SKM-1 (cell line): ENCODE measurements at regions not wholly inside any gene's neighbourhood (a gene's known extent, or its start where the extent isn't known, plus 50 kb on each side); places are given as distances from the start of the nearest gene placed in this dataset.

Source experiments
- DNase-seq: peaks from one replicate; lab custom pipeline; 2025; ENCODE audit not compliant: unreplicated experiment; lab: John Stamatoyannopoulos, UW

- no peak for DNase-seq
Observed at GRCh38 chr15:62983956-62984355, 58.6 kb upstream of the TPM1 start.

DNA sequence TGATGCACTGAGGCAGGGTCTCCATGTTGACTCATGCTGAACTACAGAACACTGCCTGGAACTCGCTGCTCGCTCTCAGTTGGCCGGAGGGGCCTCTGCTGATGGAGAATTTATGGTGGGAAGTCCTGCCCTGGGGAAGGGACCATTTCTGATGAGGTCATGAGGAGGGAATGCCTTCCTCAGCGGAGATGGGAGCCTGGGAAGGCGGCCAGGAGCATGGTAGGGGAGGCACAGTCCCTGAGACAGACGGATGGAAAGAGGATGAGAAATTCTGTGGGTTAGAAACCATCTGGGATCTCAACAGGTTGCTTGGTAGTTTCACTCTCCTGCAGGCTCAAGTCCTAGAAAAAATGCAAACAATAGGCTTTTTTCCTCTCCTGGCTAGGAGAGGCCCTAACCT, 56.8 kb upstream of the TPM1 start:
- no peak for DNase-seq

- DNase-seq: no peak
Observed at GRCh38 chr15:62986948-62987347, 55.6 kb upstream of the TPM1 start.

DNA sequence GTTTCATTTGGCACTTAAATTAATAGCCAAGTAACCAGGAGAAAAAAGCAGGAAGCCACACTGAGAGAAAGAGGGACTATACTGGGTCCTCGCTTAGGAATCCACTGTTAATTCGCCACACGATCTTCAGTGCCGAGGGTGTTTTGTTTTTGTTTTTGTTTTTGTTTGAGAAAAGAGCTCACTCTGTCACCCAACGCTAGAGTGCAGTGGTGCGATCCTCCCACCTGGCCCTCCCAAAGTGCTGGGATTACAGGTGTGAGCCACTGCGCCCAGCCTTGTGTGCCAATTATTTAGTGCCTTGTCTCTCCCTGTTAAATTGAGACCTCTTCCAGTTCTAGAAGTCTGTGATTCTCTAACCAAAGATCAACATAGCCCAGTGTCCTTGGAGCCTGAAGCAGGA, 53.8 kb upstream of the TPM1 start:
- no peak for DNase-seq

DNA sequence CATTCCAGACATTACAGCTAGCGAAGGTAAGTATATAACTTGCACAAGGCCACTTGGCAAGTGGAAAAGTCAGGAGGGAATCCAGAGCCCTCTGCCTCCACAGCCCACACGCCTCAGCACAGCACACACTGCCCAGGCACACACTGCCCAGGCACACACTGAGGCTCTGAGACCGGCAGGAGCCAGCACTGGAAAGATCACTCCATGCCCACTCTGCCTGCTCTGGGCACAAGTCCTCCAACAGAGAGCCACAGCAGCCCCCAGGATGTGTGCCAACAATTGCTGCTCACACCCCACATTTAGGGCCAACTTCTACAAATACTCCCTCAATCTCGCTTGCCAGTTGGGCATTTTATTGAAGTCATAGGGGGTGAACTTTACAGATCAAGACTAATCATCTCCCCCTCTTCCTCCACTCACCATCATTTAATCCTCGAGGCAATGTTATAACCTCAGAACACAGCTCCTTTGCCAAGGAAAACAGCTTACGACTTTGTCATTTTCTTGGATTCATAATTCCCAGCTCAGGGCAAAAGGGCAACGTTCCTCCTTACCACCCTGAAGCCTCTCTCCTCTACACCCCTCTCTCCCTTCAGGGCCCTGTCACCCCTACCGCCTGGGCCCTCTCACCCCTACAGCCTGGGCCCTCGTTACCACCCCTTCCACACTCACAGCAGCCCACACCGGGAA, 53.0 kb upstream of the TPM1 start:
- DNase-seq: no peak

DNA sequence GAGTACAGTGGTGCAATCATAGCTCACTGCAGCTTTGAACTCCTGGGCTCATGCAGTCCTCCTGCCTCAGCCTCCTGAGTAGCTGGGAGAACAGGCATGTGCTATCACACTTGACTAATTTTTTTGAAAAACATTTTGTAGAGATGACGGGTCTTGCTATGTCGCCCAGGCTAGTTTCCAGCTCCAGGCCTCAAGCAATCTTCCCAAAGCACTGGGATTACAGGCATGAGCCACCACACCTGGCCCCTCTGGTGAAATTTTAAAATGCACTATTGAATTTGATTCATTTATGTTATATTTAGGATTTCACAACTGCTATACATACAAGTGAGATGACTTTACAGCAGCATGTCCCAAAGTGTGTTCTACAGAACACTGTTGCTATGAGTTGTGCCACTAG, 50.8 kb upstream of the TPM1 start:
- DNase-seq: no peak

DNA sequence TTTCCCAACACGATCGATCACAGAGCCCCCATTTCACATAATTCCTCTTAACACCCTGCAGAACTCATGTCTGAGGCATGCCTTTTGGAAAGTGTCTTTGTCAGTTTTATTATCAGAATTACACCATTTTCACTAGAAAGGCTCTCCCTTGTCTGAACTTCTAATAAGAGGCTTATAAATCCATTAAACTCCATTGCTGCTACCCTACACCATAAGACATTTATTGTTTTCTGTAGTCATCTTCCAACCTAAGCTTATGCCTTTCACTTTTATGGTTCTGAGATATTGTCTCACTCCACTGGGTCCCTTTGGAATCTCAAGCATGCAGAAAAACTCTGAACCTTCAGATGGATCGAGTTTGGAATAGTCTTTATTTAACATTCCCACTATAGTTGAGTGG, 50.2 kb upstream of the TPM1 start:
- DNase-seq: no peak
